Naive thymus-derived CD4-positive, alpha-beta T cell (primary cell): ENCODE measurements at regions not wholly inside any gene's neighbourhood (a gene's known extent, or its start where the extent isn't known, plus 50 kb on each side); places are given as distances from the start of the nearest gene placed in this dataset.
A peak's percentile ranks its signal among the peaks of the same experiment; 100 is the strongest.

Experiments
- ATAC-seq: fragments of 150-1000 bp; cut with Tn5 transposase; 2 replicates; pipeline ENCODE4 v1.10.0; 2021; ENCODE audit warnings: mild to moderate bottlenecking, moderate library complexity
- CTCF ChIA-PET: fragments of 350-600 bp; sonication (Branson Sonifier 250); formaldehyde crosslinking; loops from one replicate; lab custom pipeline; 2021; ENCODE audit warnings: antibody characterized with exemption; lab: Charles Lee
- POLR2A ChIA-PET: fragments of 350-600 bp; sonication (Branson Sonifier 250); formaldehyde crosslinking; loops from one replicate; lab custom pipeline; 2021; ENCODE audit warnings: antibody characterized with exemption, inconsistent platforms; lab: Charles Lee
- DNase-seq, 9 donors: peaks; one replicate each; pipeline versions ENCODE4 v3.0.0 to v3.0.0-alpha.2; 2020 to 2022; ENCODE audit warnings: mixed read lengths in 1 of 9
- H3K27ac ChIP-seq: one replicate; pipeline ENCODE4 v1.7.0; 2013; ENCODE audit warnings: mild to moderate bottlenecking, low read depth, low read length, moderate library complexity
- H3K27me3 ChIP-seq, 2 donors: one replicate each; pipeline ENCODE4 v1.7.0; 2013; ENCODE audit warnings: low read length in 2 of 2, mild to moderate bottlenecking in 2 of 2, moderate library complexity in 2 of 2; ENCODE audit not compliant: control insufficient read depth in 2 of 2, insufficient read depth in 2 of 2
- H3K36me3 ChIP-seq, 3 experiments: 1 replicate in 2 of 3; 2 replicates in 1 of 3; pipeline ENCODE4 v1.7.0; 2013; ENCODE audit warnings: low read length in 3 of 3, mild to moderate bottlenecking in 3 of 3, moderate library complexity in 1 of 3; ENCODE audit not compliant: insufficient read depth in 3 of 3, control insufficient read depth in 2 of 3
- H3K4me1 ChIP-seq, 2 donors: one replicate each; pipeline ENCODE4 v1.7.0; 2013; ENCODE audit warnings: low read length in 2 of 2, mild to moderate bottlenecking in 2 of 2, moderate library complexity in 1 of 2; ENCODE audit not compliant: control insufficient read depth in 2 of 2, insufficient read depth in 2 of 2
- H3K4me3 ChIP-seq: 2 replicates; pipeline ENCODE4 v1.7.0; 2013; ENCODE audit warnings: mild to moderate bottlenecking, low read length
- H3K9me3 ChIP-seq, 3 experiments: 1 replicate in 2 of 3; 2 replicates in 1 of 3; pipeline ENCODE4 v1.7.0; 2013; ENCODE audit warnings: low read length in 3 of 3; ENCODE audit not compliant: control insufficient read depth in 2 of 3
- H3K27ac Mint-ChIP-seq, 9 donors: one replicate each; pipeline ENCODE4 v1.8.0; 2020 to 2022; ENCODE audit warnings: mixed read lengths in 9 of 9, mild to moderate bottlenecking in 8 of 9, moderate library complexity in 5 of 9, inconsistent platforms in 2 of 9
- H3K27me3 Mint-ChIP-seq, 5 donors: one replicate each; pipeline ENCODE4 v1.8.0; 2021 to 2022; ENCODE audit warnings: mixed read lengths in 5 of 5, mild to moderate bottlenecking in 1 of 5
- H3K36me3 Mint-ChIP-seq, 5 donors: one replicate each; pipeline ENCODE4 v1.8.0; 2020 to 2022; ENCODE audit warnings: mixed read lengths in 5 of 5, mild to moderate bottlenecking in 3 of 5, inconsistent platforms in 1 of 5
- H3K4me1 Mint-ChIP-seq, 7 donors: one replicate each; pipeline ENCODE4 v1.8.0; 2020 to 2022; ENCODE audit warnings: mixed read lengths in 7 of 7, mild to moderate bottlenecking in 3 of 7, inconsistent platforms in 1 of 7
- H3K4me3 Mint-ChIP-seq, 10 donors: one replicate each; pipeline ENCODE4 v1.8.0; 2020 to 2022; ENCODE audit warnings: mild to moderate bottlenecking in 10 of 10, mixed read lengths in 10 of 10, moderate library complexity in 6 of 10, inconsistent platforms in 2 of 10
- H3K9me3 Mint-ChIP-seq, 11 donors: one replicate each; pipeline ENCODE4 v1.8.0; 2020 to 2022; ENCODE audit warnings: mixed read lengths in 11 of 11, mild to moderate bottlenecking in 4 of 11, inconsistent platforms in 1 of 11, moderate library complexity in 1 of 11
- intact Hi-C, 2 donors: fragments of 100-400 bp; cut with micrococcal nuclease; formaldehyde crosslinking; loops; one replicate each; pipeline ENCODE4 v1.15.1; 2023

- Mint-ChIP-seq H3K27ac (no peak overlapping the region), H3K27me3 (no peaks in the 10 kb centered on the region), H3K9me3 (peaks cover 0 to 8% (median 1%) of the 10 kb centered on the region in 11 donors), H3K4me3 (no peak overlapping the region), H3K36me3 (peaks cover 0 to 5% (median 0%) of the 10 kb centered on the region in 5 donors), H3K4me1 (peaks cover 0 to 17% (median 0%) of the 10 kb centered on the region in 7 donors)
- ATAC-seq: no peak
- H3K27ac ChIP-seq: no peak overlapping the region
- no peaks in the 10 kb centered on the region for H3K9me3 ChIP-seq
- ChIA-PET CTCF (no interaction called here), POLR2A (no interaction called here)
- H3K4me1 ChIP-seq: no peaks in the 10 kb centered on the region
- H3K36me3 ChIP-seq: no peaks in the 10 kb centered on the region
- intact Hi-C loops: no loop called here
- H3K4me3 ChIP-seq: no peak overlapping the region
- no peaks in the 10 kb centered on the region for H3K27me3 ChIP-seq
- no peak for DNase-seq
These were observed 639.0 kb downstream of the BCOR start for GRCh38 chrX:39458779-39459178.

GRCh38 chrX:39459204-39459603 is 638.6 kb downstream of the BCOR start:
- DNase-seq (no peak), ATAC-seq (no peak)
- Mint-ChIP-seq H3K27ac (no peak overlapping the region), H3K4me3 (no peak overlapping the region), H3K27me3 (no peaks in the 10 kb centered on the region), H3K4me1 (peaks cover 0 to 17% (median 0%) of the 10 kb centered on the region in 7 donors), H3K36me3 (peaks cover 0 to 5% (median 0%) of the 10 kb centered on the region in 5 donors), H3K9me3 (peaks cover 0 to 8% (median 1%) of the 10 kb centered on the region in 11 donors)
- intact Hi-C loops: no loop called here
- Histone ChIP-seq H3K27me3 (no peaks in the 10 kb centered on the region), H3K4me3 (no peak overlapping the region), H3K9me3 (no peaks in the 10 kb centered on the region), H3K4me1 (no peaks in the 10 kb centered on the region), H3K36me3 (no peaks in the 10 kb centered on the region), H3K27ac (no peak overlapping the region)
- ChIA-PET POLR2A (no interaction called here), CTCF (no interaction called here)

GRCh38 chrX:39459952-39460351 is 637.8 kb downstream of the BCOR start:
- intact Hi-C loops: no loop called here
- Histone ChIP-seq H3K36me3 (no peaks in the 10 kb centered on the region), H3K27me3 (no peaks in the 10 kb centered on the region), H3K4me3 (no peak overlapping the region), H3K4me1 (no peaks in the 10 kb centered on the region), H3K27ac (no peak overlapping the region), H3K9me3 (no peaks in the 10 kb centered on the region)
- Mint-ChIP-seq H3K9me3 (peaks cover 0 to 8% (median 0%) of the 10 kb centered on the region in 11 donors), H3K36me3 (peaks cover 0 to 5% (median 0%) of the 10 kb centered on the region in 5 donors), H3K4me3 (no peak overlapping the region), H3K27me3 (no peaks in the 10 kb centered on the region), H3K27ac (no peak overlapping the region), H3K4me1 (peaks cover 0 to 17% (median 2%) of the 10 kb centered on the region in 7 donors)
- DNase-seq: no peak
- no peak for ATAC-seq
- CTCF ChIA-PET: no interaction called here
- POLR2A ChIA-PET: no interaction called here

GRCh38 chrX:39460499-39460898 is 637.3 kb downstream of the BCOR start:
- Mint-ChIP-seq H3K9me3 (peaks cover 0 to 8% (median 0%) of the 10 kb centered on the region in 11 donors), H3K27ac (no peak overlapping the region), H3K4me3 (no peak overlapping the region), H3K36me3 (peaks cover 0 to 5% (median 0%) of the 10 kb centered on the region in 5 donors), H3K27me3 (no peaks in the 10 kb centered on the region), H3K4me1 (peaks cover 0 to 17% (median 2%) of the 10 kb centered on the region in 7 donors)
- intact Hi-C loops: no loop called here
- POLR2A ChIA-PET: no interaction called here
- ATAC-seq (no peak), DNase-seq (no peak)
- H3K4me1 ChIP-seq: no peaks in the 10 kb centered on the region
- no peaks in the 10 kb centered on the region for H3K9me3 ChIP-seq
- no peak overlapping the region for H3K27ac ChIP-seq
- no peak overlapping the region for H3K4me3 ChIP-seq
- CTCF ChIA-PET: no interaction called here
- H3K27me3 ChIP-seq: no peaks in the 10 kb centered on the region
- H3K36me3 ChIP-seq: no peaks in the 10 kb centered on the region

- H3K36me3 Mint-ChIP-seq: no peaks in the 10 kb centered on the region
- no peaks in the 10 kb centered on the region for H3K27me3 Mint-ChIP-seq
- H3K27ac ChIP-seq: no peak overlapping the region
- intact Hi-C loops: no loop called here
- ATAC-seq (no peak), DNase-seq (no peak)
- no peaks in the 10 kb centered on the region for H3K36me3 ChIP-seq
- no peak overlapping the region for H3K27ac Mint-ChIP-seq
- H3K4me1 Mint-ChIP-seq: peaks cover 0 to 17% (median 2%) of the 10 kb centered on the region in 7 donors
- ChIA-PET CTCF (no interaction called here), POLR2A (no interaction called here)
- no peaks in the 10 kb centered on the region for H3K9me3 ChIP-seq
- H3K4me3 ChIP-seq: no peak overlapping the region
- no peaks in the 10 kb centered on the region for H3K4me1 ChIP-seq
- no peak overlapping the region for H3K4me3 Mint-ChIP-seq
- no peaks in the 10 kb centered on the region for H3K27me3 ChIP-seq
- no peaks in the 10 kb centered on the region for H3K9me3 Mint-ChIP-seq
These were observed 634.9 kb downstream of the BCOR start for GRCh38 chrX:39462835-39463234.

- ChIA-PET CTCF (no interaction called here), POLR2A (no interaction called here)
- Histone ChIP-seq H3K27me3 (no peaks in the 10 kb centered on the region), H3K27ac (no peak overlapping the region), H3K4me3 (no peak overlapping the region), H3K9me3 (no peaks in the 10 kb centered on the region), H3K36me3 (no peaks in the 10 kb centered on the region), H3K4me1 (no peaks in the 10 kb centered on the region)
- Mint-ChIP-seq H3K9me3 (no peaks in the 10 kb centered on the region), H3K27me3 (no peaks in the 10 kb centered on the region), H3K4me3 (no peak overlapping the region), H3K27ac (peak overlapping the region in 2 of 9 donors; percentile 21 to 89), H3K36me3 (no peaks in the 10 kb centered on the region), H3K4me1 (peaks cover 0 to 17% (median 2%) of the 10 kb centered on the region in 7 donors)
- DNase-seq: no peak
- intact Hi-C loops: no loop called here
- no peak for ATAC-seq
These were observed 633.5 kb downstream of the BCOR start for GRCh38 chrX:39464253-39464652.

- no peak for DNase-seq
- Mint-ChIP-seq H3K4me3 (no peak overlapping the region), H3K27me3 (no peaks in the 10 kb centered on the region), H3K9me3 (peaks cover 0 to 2% (median 0%) of the 10 kb centered on the region in 11 donors), H3K4me1 (peaks cover 0 to 14% (median 2%) of the 10 kb centered on the region in 7 donors), H3K36me3 (no peaks in the 10 kb centered on the region), H3K27ac (no peak overlapping the region)
- ChIA-PET CTCF (interaction anchor here (0.5 kb wide), 1 partner anchor 155 kb away, joined by 9 read pairs; no protein-coding TSS in a partner anchor), POLR2A (no interaction called here)
- ATAC-seq: no peak
- H3K36me3 ChIP-seq: no peaks in the 10 kb centered on the region
- no peaks in the 10 kb centered on the region for H3K27me3 ChIP-seq
- intact Hi-C loops: no loop called here
- H3K4me1 ChIP-seq: no peaks in the 10 kb centered on the region
- H3K4me3 ChIP-seq: no peak overlapping the region
- H3K27ac ChIP-seq: no peak overlapping the region
- no peaks in the 10 kb centered on the region for H3K9me3 ChIP-seq
These were observed 632.3 kb downstream of the BCOR start for GRCh38 chrX:39465467-39465866.
